SK-N-MC (cell line): ENCODE measurements at regions not wholly inside any gene's neighbourhood (a gene's known extent, or its start where the extent isn't known, plus 50 kb on each side); places are given as distances from the start of the nearest gene placed in this dataset.

ENCODE experiments used
- DNase-seq: peaks from one replicate; pipeline ENCODE4 v3.0.0-alpha.2; 2011; ENCODE audit warnings: low read depth, low spot score
- H3K27ac ChIP-seq: fragments of 200-600 bp; sonication (generic); 2 replicates; pipeline ENCODE4 v1.5.1; 2016; ENCODE audit warnings: mixed run types
- H3K36me3 ChIP-seq: fragments of 200-600 bp; sonication (generic); 2 replicates; pipeline ENCODE4 v1.6.1; 2017; ENCODE audit warnings: antibody characterized with exemption, low read length, mixed read lengths; ENCODE audit not compliant: insufficient read depth
- H3K4me3 ChIP-seq: fragments of 200-600 bp; sonication (generic); 2 replicates; pipeline ENCODE4 v1.5.1; 2016
- H3K9ac ChIP-seq: fragments of 200-600 bp; sonication (generic); 2 replicates; pipeline ENCODE4 v1.8.0; 2017; ENCODE audit warnings: mixed run types, mixed read lengths; ENCODE audit not compliant: insufficient read length
- H3K9me3 ChIP-seq: fragments of 200-600 bp; sonication (generic); 2 replicates; pipeline ENCODE4 v1.6.1; 2017; ENCODE audit warnings: low read depth, mild to moderate bottlenecking, antibody characterized with exemption, low read length, moderate library complexity, mixed read lengths
- EZH2 ChIP-seq: fragments of 200-600 bp; sonication (generic); IDR thresholded peaks from one replicate; pipeline ENCODE4 v1.6.1; 2017; ENCODE audit warnings: antibody characterized with exemption
- FOXP2 ChIP-seq: optimal IDR thresholded peaks from 2 replicates; pipeline ENCODE3; 2011; ENCODE audit warnings: mild to moderate bottlenecking, moderate library complexity; ENCODE audit not compliant: insufficient read depth; ENCODE audit errors: extremely low read length, control extremely low read depth
- POLR2AphosphoS5 ChIP-seq: IDR thresholded peaks from 2 replicates; pipeline ENCODE4 v1.6.1; 2012; ENCODE audit warnings: mild to moderate bottlenecking, low read depth, low read length, borderline replicate concordance

- Histone ChIP-seq H3K4me3 (no peak overlapping the region), H3K36me3 (no peaks in the 10 kb centered on the region), H3K27ac (no peak overlapping the region), H3K9ac (no peak overlapping the region), H3K9me3 (no peaks in the 10 kb centered on the region)
- no peak for DNase-seq
- TF ChIP-seq EZH2 (no peak), POLR2AphosphoS5 (no peak), FOXP2 (no peak)
Measured at GRCh38 chr10:2392145-2392812, 655.0 kb upstream of the ADARB2 start.

- no peak for DNase-seq
- no peak overlapping the region for H3K4me3 ChIP-seq
- no peaks in the 10 kb centered on the region for H3K9me3 ChIP-seq
- no peak overlapping the region for H3K9ac ChIP-seq
- no peaks in the 10 kb centered on the region for H3K36me3 ChIP-seq
- no peak overlapping the region for H3K27ac ChIP-seq
- no peak for TF ChIP-seq EZH2
- TF ChIP-seq FOXP2, result no peak
- TF ChIP-seq POLR2AphosphoS5, result no peak
Measured at GRCh38 chr10:2387672-2388071, 650.3 kb upstream of the ADARB2 start.

GRCh38 chr10:2387261-2387660 lies 649.9 kb upstream of the ADARB2 start:
- H3K36me3 ChIP-seq, result no peaks in the 10 kb centered on the region
- TF ChIP-seq FOXP2 (no peak), POLR2AphosphoS5 (no peak), EZH2 (no peak)
- no peak overlapping the region for H3K27ac ChIP-seq
- H3K4me3 ChIP-seq, result no peak overlapping the region
- H3K9me3 ChIP-seq, result no peaks in the 10 kb centered on the region
- no peak for DNase-seq
- H3K9ac ChIP-seq, result no peak overlapping the region

GRCh38 chr10:2380218-2380617 lies 642.9 kb upstream of the ADARB2 start:
- H3K36me3 ChIP-seq, result no peaks in the 10 kb centered on the region
- H3K9me3 ChIP-seq, result no peaks in the 10 kb centered on the region
- no peak overlapping the region for H3K9ac ChIP-seq
- TF ChIP-seq POLR2AphosphoS5, result no peak
- TF ChIP-seq EZH2, result no peak
- no peak for TF ChIP-seq FOXP2
- DNase-seq, result no peak
- no peak overlapping the region for H3K4me3 ChIP-seq
- no peak overlapping the region for H3K27ac ChIP-seq

- H3K36me3 ChIP-seq, result no peaks in the 10 kb centered on the region
- no peak for TF ChIP-seq FOXP2
- no peak for TF ChIP-seq POLR2AphosphoS5
- no peak for TF ChIP-seq EZH2
- no peak overlapping the region for H3K9ac ChIP-seq
- no peak for DNase-seq
- no peaks in the 10 kb centered on the region for H3K9me3 ChIP-seq
- H3K27ac ChIP-seq, result no peak overlapping the region
- H3K4me3 ChIP-seq, result no peak overlapping the region; the same call in 1 of the 2 replicates
Measured at GRCh38 chr10:2367083-2367482, 629.8 kb upstream of the ADARB2 start.

GRCh38 chr10:2366264-2366931 lies 629.1 kb upstream of the ADARB2 start:
- DNase-seq, result no peak
- TF ChIP-seq POLR2AphosphoS5 (no peak), EZH2 (no peak), FOXP2 (no peak)
- H3K36me3 ChIP-seq, result no peaks in the 10 kb centered on the region
- no peaks in the 10 kb centered on the region for H3K9me3 ChIP-seq
- H3K27ac ChIP-seq, result no peak overlapping the region
- H3K9ac ChIP-seq, result no peak overlapping the region
- no peak overlapping the region for H3K4me3 ChIP-seq

GRCh38 chr10:2362331-2362730 lies 625.0 kb upstream of the ADARB2 start:
- Histone ChIP-seq H3K9me3 (no peaks in the 10 kb centered on the region), H3K9ac (no peak overlapping the region), H3K36me3 (no peaks in the 10 kb centered on the region), H3K4me3 (no peak overlapping the region), H3K27ac (0 out of 2 replicates have a peak overlapping the region, but pooled peaks have one; percentile 73)
- no peak for DNase-seq
- no peak for TF ChIP-seq EZH2
- TF ChIP-seq FOXP2, result no peak
- no peak for TF ChIP-seq POLR2AphosphoS5

- no peak overlapping the region for H3K27ac ChIP-seq
- H3K4me3 ChIP-seq, result no peak overlapping the region
- no peak for DNase-seq
- no peaks in the 10 kb centered on the region for H3K36me3 ChIP-seq
- no peak for TF ChIP-seq FOXP2
- TF ChIP-seq EZH2, result no peak
- H3K9me3 ChIP-seq, result no peaks in the 10 kb centered on the region
- no peak overlapping the region for H3K9ac ChIP-seq
Measured at GRCh38 chr10:2358586-2358985, 621.3 kb upstream of the ADARB2 start.

- Histone ChIP-seq H3K4me3 (no peak overlapping the region), H3K36me3 (no peaks in the 10 kb centered on the region), H3K9ac (no peak overlapping the region), H3K9me3 (no peaks in the 10 kb centered on the region), H3K27ac (no peak overlapping the region)
- TF ChIP-seq EZH2 (no peak), POLR2AphosphoS5 (no peak), FOXP2 (no peak)
- DNase-seq, result no peak
Measured at GRCh38 chr10:2356670-2357069, 619.3 kb upstream of the ADARB2 start.
